ENCODE measurements at regions not wholly inside any gene's neighbourhood (a gene's known extent, or its start where the extent isn't known, plus 50 kb on each side); places are given as distances from the start of the nearest gene placed in this dataset.

GRCh38 chr4:159649237-159649636 is 546.4 kb downstream of the RAPGEF2 start:
- no peak for TF ChIP-seq POLR2A (IDR thresholded peaks at IDR 0.05; ENCODE audit: low read length)
- no peak for TF ChIP-seq GATA1 (IDR thresholded peaks at IDR 0.05; ENCODE audit: low read depth, low read length)
- DNase-seq = no peak

- TF ChIP-seq POLR2A (IDR thresholded peaks at IDR 0.05; ENCODE audit: low read length) (no peak), GATA1 (IDR thresholded peaks at IDR 0.05; ENCODE audit: low read depth, low read length) (no peak)
- DNase-seq = no peak
These were observed 550.0 kb downstream of the RAPGEF2 start for GRCh38 chr4:159652871-159653270.

- TF ChIP-seq GATA1 (IDR thresholded peaks at IDR 0.05; ENCODE audit: low read depth, low read length) (no peak), POLR2A (IDR thresholded peaks at IDR 0.05; ENCODE audit: low read length) (no peak)
- no peak for DNase-seq
These were observed 552.7 kb downstream of the RAPGEF2 start for GRCh38 chr4:159655547-159655946.

- TF ChIP-seq GATA1 (IDR thresholded peaks at IDR 0.05; ENCODE audit: low read depth, low read length) = no peak
- TF ChIP-seq POLR2A (IDR thresholded peaks at IDR 0.05; ENCODE audit: low read length) = no peak
- DNase-seq = no peak
These were observed 566.2 kb downstream of the RAPGEF2 start for GRCh38 chr4:159669094-159669493.

- TF ChIP-seq POLR2A (IDR thresholded peaks at IDR 0.05; ENCODE audit: low read length) (no peak), GATA1 (IDR thresholded peaks at IDR 0.05; ENCODE audit: low read depth, low read length) (no peak)
- no peak for DNase-seq
These were observed 570.3 kb downstream of the RAPGEF2 start for GRCh38 chr4:159673221-159673620.

GRCh38 chr4:159674241-159674640 is 571.4 kb downstream of the RAPGEF2 start:
- TF ChIP-seq GATA1 (IDR thresholded peaks at IDR 0.05; ENCODE audit: low read depth, low read length) (no peak), POLR2A (IDR thresholded peaks at IDR 0.05; ENCODE audit: low read length) (no peak)
- no peak for DNase-seq

GRCh38 chr4:159677521-159677920 is 574.6 kb downstream of the RAPGEF2 start:
- TF ChIP-seq POLR2A (IDR thresholded peaks at IDR 0.05; ENCODE audit: low read length) (no peak), GATA1 (IDR thresholded peaks at IDR 0.05; ENCODE audit: low read depth, low read length) (no peak)
- no peak for DNase-seq

- TF ChIP-seq GATA1 (IDR thresholded peaks at IDR 0.05; ENCODE audit: low read depth, low read length) (no peak), POLR2A (IDR thresholded peaks at IDR 0.05; ENCODE audit: low read length) (no peak)
- no peak for DNase-seq
These were observed 580.1 kb downstream of the RAPGEF2 start for GRCh38 chr4:159682996-159683395.

GRCh38 chr4:159684061-159684460 is 581.2 kb downstream of the RAPGEF2 start:
- TF ChIP-seq POLR2A (IDR thresholded peaks at IDR 0.05; ENCODE audit: low read length) (no peak), GATA1 (IDR thresholded peaks at IDR 0.05; ENCODE audit: low read depth, low read length) (no peak)

GRCh38 chr4:159685340-159686092 is 582.6 kb downstream of the RAPGEF2 start:
- DNase-seq = no peak
- TF ChIP-seq GATA1 (IDR thresholded peaks at IDR 0.05; ENCODE audit: low read depth, low read length) (no peak), POLR2A (IDR thresholded peaks at IDR 0.05; ENCODE audit: low read length) (no peak)

More at GRCh38 chr4:159684061-159684460, 581.2 kb downstream of the RAPGEF2 start:
- DNase-seq = no peak

GRCh38 chr4:159689526-159689925 is 586.6 kb downstream of the RAPGEF2 start:
- no peak for TF ChIP-seq POLR2A (IDR thresholded peaks at IDR 0.05; ENCODE audit: low read length)
- TF ChIP-seq GATA1 (IDR thresholded peaks at IDR 0.05; ENCODE audit: low read depth, low read length) = no peak

GRCh38 chr4:159697322-159698283 is 594.7 kb downstream of the RAPGEF2 start:
- TF ChIP-seq GATA1 (IDR thresholded peaks at IDR 0.05; ENCODE audit: low read depth, low read length) = no peak
- TF ChIP-seq POLR2A (IDR thresholded peaks at IDR 0.05; ENCODE audit: low read length) = no peak

More at GRCh38 chr4:159689526-159689925, 586.6 kb downstream of the RAPGEF2 start:
- DNase-seq = no peak

GRCh38 chr4:159698336-159698735 is 595.5 kb downstream of the RAPGEF2 start:
- DNase-seq = no peak
- TF ChIP-seq POLR2A (IDR thresholded peaks at IDR 0.05; ENCODE audit: low read length) = no peak
- no peak for TF ChIP-seq GATA1 (IDR thresholded peaks at IDR 0.05; ENCODE audit: low read depth, low read length)

More at GRCh38 chr4:159697322-159698283, 594.7 kb downstream of the RAPGEF2 start:
- no peak for DNase-seq

- no peak for TF ChIP-seq POLR2A (IDR thresholded peaks at IDR 0.05; ENCODE audit: low read length)
- no peak for TF ChIP-seq GATA1 (IDR thresholded peaks at IDR 0.05; ENCODE audit: low read depth, low read length)
- no peak for DNase-seq
These were observed 599.3 kb downstream of the RAPGEF2 start for GRCh38 chr4:159702200-159702599.

All from erythroblast (primary cell).